ENCODE measurements at regions not wholly inside any gene's neighbourhood (a gene's known extent, or its start where the extent isn't known, plus 50 kb on each side); places are given as distances from the start of the nearest gene placed in this dataset.
"Not testable (repeated sequence)": the region's sequence is repeated elsewhere in the genome, so short reads cannot be mapped to it uniquely, and the experiment has no call there.

DNA sequence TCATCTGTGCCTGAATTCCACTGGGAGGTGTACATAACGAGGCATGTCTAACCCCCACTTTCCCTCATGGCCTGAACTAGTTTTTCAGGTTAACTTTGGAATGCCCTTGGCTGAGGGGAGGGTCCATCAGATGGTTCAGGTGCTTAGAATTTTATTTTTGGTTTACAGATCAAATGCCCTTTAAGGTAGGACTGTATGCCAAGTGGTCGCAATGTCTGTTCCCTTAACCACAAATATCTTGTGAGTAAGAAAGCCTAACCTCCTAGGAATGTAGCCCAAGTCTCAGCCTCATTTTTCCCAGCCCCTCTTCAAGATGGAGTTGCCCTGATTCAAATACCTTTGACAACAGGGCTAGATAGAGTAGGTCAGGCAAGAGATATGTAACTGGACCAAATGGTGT is 78.4 kb downstream of the RNASET2 start:
- DNase-seq (ENCODE audit: low read depth in 2 of 2) = no peak

DNA sequence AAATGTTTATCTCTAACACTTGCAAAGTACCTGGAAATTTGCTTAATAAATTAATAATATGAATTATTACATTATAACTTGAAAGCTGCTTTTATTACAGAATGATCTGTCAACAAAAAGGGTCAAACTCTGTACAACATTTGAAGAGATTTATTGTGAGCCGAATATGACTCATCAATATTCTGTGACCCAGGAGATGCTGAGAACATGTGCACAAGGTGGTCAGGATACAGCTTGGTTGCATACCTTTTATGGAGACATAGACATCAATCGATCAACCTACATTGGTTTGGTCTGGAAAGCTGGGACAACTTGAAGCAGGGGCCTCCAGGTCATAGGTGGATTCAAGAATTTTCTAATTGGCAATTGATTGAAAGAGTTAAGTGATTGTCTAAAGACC is 79.0 kb downstream of the RNASET2 start:
- DNase-seq (ENCODE audit: low read depth in 2 of 2) = no peak

DNA sequence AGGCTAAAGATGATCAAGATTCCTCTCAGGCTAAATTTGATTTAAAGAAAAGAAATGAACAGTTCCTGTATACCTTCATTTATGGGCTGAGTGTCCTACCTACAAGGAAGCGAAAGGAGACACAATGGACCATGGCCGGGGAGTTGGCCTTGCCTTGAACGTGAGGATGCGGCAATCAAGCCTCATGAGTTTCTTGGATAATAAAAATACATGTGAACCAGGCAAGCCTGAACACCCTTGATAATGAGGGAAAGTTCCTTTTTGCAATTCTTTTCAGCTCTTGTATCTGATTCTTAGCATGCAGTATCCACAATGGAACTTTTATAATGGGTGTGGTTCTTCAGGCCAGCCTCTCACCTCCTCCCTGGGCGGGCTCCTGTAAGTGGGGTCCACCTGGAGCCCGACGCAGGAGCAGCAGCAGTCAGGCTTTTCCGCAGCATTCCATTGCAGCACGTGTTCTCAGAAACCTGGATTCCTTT is 83.8 kb downstream of the RNASET2 start:
- DNase-seq (ENCODE audit: low read depth in 2 of 2) = no peak

DNA sequence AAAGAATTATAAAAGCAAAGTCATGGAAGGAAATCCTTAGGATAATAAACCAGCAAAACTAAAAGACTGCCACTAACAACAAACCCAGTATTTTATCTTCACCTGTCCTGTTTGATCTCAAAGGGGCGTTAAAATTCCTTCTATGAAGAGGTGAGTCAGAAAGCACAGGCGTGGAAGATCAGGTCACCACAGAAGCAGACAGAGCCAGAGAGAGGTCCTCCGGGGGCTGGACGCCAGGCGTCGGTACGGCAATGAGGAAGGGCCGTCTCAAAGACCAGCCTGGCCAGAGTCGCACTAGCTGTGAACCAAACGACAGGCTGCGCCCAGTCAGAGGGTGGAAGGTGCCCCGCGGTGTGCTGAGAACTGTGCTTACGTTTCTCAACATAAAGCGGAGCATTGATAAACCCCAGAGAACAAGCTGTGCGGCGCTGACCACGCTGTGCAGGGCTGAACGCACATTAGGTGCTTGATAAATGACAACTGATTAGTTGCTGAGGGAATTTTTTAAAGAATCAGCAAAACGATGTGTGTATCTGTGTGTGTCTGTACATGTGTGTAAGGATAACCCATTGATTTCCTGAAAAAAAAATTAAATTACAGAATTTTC is 85.6 kb downstream of the RNASET2 start:
- DNase-seq (ENCODE audit: low read depth in 2 of 2) = no peak

DNA sequence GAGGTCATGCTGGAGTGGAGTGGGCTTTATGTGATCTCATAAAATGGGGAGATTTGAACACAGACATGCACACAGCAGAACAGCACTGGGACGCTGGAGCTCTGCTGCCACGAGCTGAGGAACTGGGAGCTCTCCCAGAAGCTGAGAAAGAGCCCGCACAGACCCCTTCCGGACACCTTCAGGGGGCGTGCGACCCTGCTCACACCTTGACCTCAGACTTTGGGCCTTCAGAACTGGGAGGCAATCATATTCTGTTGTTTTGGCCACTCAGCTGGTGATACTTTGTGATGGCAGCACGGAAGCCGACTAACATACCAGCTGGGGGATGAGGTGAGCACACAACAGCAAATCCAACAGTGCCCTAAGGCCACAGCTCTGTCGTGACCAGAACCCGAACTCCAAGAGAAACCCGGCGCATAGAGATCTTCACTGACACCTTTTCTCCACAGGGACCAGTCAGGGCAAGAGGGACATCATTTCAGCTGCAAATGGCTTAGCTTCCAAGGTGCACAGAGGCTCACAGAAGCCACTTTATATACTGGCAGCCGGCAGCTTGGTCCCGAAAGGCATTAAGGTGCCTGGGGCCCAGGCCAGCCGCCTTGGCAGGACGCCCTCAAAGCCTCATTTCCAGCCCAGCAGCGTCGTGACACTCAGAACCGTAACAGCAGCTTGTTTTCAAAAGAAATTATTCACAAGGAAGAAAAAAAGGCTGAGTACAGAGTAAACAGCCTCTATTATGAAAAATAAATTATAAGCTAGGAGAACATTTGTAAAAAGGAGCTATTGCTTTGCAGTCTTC is 89.3 kb downstream of the RNASET2 start:
- no peak for DNase-seq (ENCODE audit: low read depth in 2 of 2)

DNA sequence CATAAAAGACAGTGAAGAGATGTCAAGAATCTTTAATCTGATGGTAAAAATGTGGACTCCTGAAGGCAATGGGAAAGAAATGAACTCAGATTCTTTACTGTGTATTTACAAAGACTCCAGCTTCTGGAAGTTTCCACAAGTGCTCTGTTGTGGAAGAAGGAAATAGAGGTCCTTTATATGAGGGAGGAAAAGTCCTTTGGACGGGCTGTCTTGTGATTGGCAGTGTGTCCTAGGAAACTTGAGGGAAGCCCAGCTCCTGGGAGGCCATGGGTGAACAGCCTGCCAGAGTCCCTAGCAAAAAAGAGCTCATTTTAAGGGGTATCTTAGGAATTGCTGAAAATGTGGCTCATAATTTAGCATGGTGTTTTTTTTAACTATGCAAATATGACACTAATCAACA is 92.0 kb downstream of the RNASET2 start:
- DNase-seq (ENCODE audit: low read depth in 2 of 2) = no peak

DNA sequence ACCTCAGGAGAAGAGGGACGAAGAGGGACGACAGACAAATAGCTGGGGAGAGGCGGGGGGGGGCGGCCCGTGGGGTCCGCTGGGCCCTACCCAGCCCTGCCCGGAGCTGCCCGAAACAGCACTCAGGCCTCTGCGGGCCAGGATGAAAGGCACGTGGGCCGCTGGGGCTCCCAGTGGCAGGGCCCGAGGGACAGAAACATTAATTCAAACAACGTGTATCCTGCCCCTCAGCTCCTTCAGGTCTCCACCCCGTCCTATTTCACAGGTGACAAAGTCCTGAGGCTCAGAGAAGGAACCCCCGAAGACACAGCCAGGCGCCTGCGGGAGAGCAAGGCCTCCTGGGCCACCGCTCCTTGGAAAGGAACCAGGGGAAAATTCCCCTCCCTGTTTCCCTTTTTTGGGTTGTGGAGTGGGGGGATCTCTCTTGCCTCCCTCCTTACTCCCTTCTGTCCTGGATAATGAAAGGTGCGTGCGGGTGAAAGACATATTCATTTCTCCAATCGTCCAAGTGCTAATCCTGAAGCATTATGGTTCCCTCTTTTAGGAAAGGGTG is 93.3 kb downstream of the RNASET2 start:
- no peak for DNase-seq (ENCODE audit: low read depth in 2 of 2)

DNA sequence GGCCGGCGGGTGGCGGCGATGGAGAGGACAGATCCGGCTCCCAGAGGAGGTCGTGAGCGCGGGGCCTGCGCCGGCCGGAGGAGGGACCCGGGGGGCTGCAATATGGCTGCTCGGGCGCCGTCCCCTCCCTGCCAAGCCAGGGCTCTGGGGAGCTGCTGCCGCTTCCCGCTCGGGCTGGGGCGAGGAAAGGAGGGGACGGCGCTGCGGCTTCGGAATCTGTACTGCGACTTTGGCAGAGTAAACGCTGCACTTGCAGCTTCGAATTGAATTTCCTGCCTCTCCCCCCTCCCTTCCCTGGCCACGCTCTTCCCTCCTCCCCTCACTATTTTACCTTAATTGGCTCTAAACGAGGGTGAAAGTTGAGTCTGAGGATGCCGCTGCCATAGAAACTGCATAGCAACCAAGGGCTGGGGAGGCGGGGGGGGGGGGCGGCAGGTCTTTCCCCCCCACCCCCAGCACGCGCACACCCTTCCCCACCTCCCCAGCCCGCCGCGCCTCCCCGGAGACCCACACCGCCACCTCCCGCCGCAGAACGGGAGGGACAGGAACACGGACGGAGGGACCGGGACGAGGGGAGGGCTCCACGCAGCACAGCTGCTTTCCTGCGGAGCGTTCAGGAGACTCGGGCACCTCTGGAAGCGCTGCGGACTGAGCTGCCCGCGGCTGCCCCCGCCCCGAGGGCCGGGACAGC is 93.9 kb downstream of the RNASET2 start:
- DNase-seq (ENCODE audit: low read depth in 2 of 2) = peak in 1 of 2 donors; percentile 6

DNA sequence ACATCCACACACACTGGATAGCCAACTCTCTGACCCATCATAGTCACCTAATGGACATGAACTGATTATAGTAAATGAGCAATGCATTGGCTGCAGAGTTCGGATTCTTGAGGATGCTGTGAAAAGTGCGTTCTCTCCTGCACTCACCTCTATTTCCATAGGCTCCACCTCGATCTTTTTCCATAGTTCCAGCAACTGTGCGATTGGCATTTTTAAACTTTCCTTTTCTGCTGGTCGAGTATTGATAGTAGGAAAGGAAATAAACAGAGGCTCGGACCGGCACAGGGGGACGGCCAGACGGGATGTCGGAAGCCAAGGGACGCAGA is 94.4 kb downstream of the RNASET2 start:
- DNase-seq (ENCODE audit: low read depth in 2 of 2) = no peak

DNA sequence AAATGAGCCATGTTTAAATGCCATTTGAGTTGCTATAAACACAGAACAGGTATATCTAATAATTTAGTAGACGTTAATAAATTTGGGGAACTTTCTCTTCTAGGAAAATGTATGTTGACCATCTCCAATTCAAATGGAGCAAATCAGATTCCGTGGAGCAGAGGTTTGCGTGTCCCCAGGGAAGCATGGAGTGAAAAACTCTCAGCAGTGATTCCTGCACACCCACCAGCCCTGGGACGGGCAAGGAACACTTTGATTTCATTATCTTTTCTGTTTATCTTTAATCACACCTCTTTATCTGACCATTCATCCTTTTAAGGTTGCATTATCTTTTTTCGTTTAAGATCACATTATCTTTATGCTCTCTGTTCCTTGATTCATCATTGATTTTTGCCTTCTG is 95.0 kb downstream of the RNASET2 start:
- no peak for DNase-seq (ENCODE audit: low read depth in 2 of 2)

DNA sequence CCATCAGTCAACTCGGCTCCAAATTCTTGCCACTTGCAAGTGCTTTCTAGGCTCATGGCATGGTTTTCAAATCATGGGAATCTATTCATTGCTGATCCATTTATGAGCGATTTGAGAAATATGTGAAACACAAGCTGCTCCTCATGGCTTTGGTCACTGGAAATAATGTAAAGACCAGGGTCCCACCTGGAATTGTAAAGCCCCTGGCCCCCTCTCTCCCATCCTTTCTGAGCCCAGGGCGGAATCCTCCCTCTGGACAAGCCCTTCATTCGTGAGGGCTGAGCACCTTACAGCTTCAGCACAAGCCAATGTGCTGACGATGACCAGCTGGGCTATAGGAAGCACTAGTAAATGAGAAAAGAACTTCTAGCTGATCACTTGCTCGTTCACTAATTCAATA is 96.0 kb downstream of the RNASET2 start:
- DNase-seq (ENCODE audit: low read depth in 2 of 2) = no peak

DNA sequence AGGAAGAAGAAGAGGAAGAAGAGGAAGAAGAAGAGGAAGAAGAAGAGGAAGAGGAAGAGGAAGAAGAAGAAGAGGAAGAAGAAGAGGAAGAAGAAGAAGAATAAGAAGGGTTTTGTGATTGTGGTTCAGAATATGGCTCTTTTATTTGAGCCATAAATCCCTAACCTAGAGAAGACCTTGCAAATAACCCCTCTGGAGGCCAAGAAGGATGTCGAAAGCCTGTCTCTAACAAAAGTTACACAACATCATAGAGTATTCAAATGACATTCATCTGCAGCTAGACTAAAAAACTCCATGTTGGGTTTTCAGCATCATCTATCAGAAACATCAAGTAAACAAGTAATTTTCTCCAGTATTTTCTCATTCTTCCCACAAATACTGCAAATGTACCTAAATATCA is 100.9 kb downstream of the RNASET2 start:
- DNase-seq (ENCODE audit: low read depth in 2 of 2) = no peak

DNA sequence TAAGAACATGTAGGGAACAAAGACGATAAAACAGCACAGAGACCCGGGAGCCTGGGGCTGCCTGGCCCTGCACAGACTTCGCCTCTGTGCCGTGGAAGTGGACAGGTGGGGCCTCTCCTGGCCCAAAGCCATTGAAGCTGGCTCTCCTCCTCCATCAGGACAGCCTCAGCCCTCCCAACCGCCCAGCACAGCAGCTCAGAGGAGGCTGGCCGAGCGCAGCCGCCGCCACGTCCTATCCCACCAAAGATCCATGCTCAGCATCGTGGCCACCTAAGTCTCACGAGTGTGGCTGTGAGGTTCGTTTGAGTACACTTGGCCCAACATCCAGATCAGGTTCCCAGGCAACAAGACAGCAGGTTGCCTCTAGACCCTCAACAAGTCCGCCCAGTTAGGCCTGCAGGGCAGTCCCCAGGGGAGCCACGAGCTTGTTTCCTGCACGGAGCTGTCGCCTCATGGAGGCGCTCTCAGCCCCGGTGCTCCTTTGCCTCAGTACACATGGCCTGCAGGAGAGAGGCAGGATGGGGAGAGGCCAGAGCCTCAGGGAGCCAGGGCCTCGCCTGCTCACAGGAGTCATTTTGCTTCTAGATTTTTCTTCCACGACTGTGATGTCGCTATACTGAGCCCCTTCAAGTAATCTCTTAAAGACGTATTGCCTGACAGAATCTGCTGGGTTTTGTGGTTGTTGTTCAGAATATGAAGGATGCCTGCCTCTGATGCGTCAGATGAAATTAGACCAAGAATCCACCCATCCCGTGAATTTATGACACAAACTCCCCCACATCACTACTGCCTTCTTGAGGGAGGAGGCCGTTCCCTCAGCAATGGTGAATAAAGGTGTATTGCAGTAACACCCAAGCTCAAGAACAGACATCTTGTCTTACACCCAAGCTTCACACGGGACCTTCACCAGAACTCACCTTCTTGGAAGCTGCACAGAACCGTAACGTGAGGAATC is 102.7 kb downstream of the RNASET2 start:
- no peak for DNase-seq (ENCODE audit: low read depth in 2 of 2)

DNA sequence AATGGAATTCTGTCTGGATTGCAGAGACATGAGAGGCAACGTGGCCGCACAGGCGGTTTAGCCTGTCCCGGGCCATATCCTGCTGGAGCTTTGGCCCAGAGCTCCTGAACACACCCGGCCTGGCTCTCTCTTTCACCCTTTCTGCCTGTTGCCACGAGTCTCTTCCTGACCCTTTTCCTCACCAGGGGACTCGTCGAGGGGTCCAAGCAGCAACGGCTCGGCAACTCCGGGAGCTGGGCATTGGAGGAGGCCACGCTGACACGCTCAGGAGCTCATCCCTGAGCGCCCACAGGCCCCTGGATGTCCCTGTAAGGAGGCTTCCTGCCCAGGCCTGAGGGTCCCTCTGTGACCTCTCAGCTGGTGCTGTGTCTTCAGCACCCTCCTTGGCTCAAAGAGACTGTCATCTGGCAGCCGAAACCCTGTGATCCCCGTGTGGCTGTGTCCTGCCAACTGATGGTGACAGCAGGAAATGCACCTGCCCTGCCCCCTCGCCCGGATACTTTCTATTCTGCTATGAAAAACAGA is 103.8 kb downstream of the RNASET2 start:
- DNase-seq (ENCODE audit: low read depth in 2 of 2) = no peak

DNA sequence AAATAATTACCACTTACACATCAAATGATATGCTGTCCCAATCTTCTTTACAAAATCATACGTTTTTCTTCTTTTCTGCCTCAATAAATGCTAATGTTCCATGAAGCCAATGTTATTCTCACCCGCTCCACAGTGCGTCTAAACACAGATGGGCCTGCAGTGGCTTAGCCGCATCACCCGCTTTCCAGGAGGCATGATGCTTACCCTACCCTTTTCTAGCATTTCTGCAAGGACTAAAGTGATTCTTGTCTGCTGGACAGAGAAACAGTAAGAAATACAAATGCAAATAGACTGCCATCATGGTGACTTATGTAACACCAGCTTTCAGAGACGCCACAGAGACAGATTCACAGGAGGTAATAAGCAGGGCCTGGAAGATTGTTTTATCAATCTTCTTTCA is 104.4 kb downstream of the RNASET2 start:
- DNase-seq (ENCODE audit: low read depth in 2 of 2) = no peak

DNA sequence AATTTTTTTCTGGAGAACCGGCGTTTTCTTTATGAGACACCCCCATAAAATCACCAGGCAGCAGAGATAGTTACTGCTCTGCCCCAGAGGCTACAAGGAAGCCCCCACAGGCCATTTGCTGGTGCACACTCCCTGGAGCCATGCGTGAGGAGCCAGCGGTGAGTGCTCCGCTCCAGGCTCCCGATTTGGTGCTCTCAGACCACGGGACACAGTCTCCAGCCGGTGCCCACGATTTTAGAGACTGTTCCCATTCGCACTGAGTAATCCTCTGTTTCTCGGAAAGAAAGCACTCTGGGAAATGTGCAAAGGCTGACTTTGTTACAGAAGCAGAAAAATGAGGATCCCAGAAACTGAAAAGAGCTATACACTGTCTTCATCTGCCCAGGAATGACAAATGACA is 104.9 kb downstream of the RNASET2 start:
- DNase-seq (ENCODE audit: low read depth in 2 of 2) = no peak

DNA sequence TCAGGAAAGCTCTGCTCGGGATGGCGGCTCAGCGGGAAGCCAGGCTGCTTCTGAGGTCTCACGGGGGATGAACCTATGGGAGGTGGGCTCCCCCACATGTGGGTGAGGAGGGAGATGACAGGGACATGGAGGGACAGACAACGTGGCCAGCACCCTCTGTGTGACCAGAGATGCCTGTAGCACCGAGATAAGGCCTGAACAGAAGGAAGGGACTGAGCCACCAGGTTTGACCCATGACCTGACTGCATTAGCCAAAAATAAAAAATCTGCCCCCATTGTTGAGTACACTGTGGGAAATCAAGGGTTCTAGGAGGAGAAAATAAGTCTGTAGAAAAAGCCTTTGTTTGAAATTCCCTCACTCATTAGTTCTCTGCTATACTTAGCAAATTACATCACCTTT is 105.7 kb downstream of the RNASET2 start:
- no peak for DNase-seq (ENCODE audit: low read depth in 2 of 2)

DNA sequence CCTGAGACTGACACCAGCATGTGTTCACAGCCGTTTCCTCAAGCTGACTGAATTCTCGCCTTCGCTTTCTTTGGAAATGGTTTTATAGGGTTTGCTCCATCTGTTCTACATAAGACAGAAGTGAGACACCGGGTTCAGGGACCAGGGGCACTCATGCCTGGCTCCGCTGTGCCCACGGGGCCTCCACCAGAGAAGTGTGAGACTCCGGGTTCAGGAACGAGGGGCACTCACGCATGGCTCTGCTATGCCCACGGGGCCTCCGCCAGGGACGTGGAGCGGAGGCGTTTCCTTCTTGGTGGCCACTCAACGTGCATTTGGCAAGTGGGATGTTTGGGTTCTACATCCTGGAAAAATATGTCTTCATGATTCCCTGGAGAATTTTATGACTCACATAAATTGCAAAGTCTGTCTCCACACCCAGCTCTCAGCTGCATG is 106.6 kb downstream of the RNASET2 start:
- DNase-seq (ENCODE audit: low read depth in 2 of 2) = no peak

DNA sequence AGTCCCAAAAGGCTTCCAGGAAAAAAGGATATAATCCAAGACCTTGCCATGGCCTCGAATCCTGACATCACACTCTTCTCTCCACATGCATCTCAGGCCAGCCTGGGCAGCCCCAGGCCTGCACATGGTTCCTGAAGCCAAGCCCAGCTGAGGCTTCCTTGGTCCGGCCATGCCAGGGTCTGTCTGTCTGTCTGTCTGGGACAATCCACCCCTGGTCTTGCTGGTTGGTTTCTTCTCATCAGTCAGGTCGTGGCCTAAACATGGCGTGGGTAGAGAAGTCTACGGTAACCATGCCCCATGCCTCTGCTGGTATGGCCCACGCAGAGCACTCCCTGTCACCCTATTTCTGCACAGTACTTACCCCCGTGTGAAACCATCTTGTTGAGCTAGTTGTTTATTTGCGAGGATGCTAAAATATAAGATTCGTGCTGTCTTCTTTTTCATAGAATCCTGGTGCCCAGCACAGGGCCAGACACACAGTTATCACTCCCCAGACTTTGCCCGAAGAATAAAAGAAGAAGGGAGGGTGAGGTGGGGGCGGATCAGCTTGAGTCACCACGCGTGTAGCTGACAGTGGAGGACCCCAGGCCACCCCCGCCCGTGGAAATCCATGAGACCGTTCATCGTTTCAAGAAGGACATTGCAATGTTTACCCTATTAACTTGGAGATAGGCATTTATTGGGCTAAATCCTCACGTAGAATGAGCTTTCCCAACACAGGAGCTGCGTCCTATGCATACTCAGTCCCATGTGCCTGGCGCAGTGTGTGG is 107.2 kb downstream of the RNASET2 start:
- DNase-seq (ENCODE audit: low read depth in 2 of 2) = no peak

DNA sequence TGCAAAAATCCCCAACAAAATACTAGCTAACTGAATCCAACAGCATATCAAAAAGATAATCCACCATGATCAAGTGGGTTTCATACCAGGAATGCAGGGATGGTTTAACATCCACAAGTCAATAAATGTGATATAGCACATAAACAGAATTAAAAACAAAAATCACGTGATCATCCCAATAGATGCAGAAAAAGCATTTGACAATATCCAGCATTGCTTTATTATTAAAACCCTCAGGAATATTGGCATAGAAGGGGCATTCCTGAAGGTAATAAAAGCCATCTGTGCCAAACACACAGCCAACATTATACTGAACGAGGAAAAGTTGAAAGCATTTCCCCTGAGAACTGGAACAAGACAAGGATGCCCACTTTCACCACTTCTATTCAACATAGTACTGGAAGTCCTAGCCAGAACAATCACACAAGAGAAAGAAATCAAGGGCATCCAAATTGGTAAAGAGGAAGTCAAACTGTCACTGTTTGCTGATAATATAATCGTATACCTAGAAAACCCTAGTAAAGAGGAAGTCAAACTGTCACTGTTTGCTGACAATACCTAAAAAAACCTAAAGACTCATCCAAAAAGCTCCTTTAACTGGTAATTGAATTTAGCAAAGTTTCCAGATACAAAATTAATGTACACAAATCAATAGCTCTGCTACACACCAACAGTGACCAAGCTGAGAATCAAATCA is 109.8 kb downstream of the RNASET2 start:
- DNase-seq (ENCODE audit: low read depth in 2 of 2) = not testable (repeated sequence)

All from stimulated activated CD4-positive, alpha-beta T cell treated with anti-CD3 and anti-CD28 coated beads, Interleukin-15, amount 100 ng/mL, for 48 hours (primary cell).